Left hindlimb (tissue), 1 donor: ENCODE measurements at regions not wholly inside any gene's neighbourhood (a gene's known extent, or its start where the extent isn't known, plus 50 kb on each side); places are given as distances from the start of the nearest gene placed in this dataset.

Experiments
- DNase-seq: peaks from one replicate; pipeline ENCODE4 v3.0.0-alpha.2; 2018

- no peak for DNase-seq
These were observed 1280.9 kb downstream of the KCNT2 start for GRCh38 chr1:195327361-195327760.

GRCh38 chr1:195326325-195326724, 1281.9 kb downstream of the KCNT2 start:
- no peak for DNase-seq

GRCh38 chr1:195325181-195325580, 1283.1 kb downstream of the KCNT2 start:
- DNase-seq = no peak

GRCh38 chr1:195306281-195306680, 1302.0 kb downstream of the KCNT2 start:
- DNase-seq = no peak

- DNase-seq = no peak
These were observed 1313.3 kb downstream of the KCNT2 start for GRCh38 chr1:195294911-195295310.

GRCh38 chr1:195278644-195279043, 1329.6 kb downstream of the KCNT2 start:
- DNase-seq = no peak

GRCh38 chr1:195275710-195276109, 1332.5 kb downstream of the KCNT2 start:
- no peak for DNase-seq

GRCh38 chr1:195251900-195252299, 1356.3 kb downstream of the KCNT2 start:
- DNase-seq = no peak

GRCh38 chr1:195243492-195243891, 1364.7 kb downstream of the KCNT2 start:
- no peak for DNase-seq

GRCh38 chr1:195241066-195241465, 1367.2 kb downstream of the KCNT2 start:
- no peak for DNase-seq

GRCh38 chr1:195238313-195238712, 1369.9 kb downstream of the KCNT2 start:
- no peak for DNase-seq

- DNase-seq = no peak
These were observed 1371.0 kb downstream of the KCNT2 start for GRCh38 chr1:195236991-195237889.

- no peak for DNase-seq
These were observed 1389.6 kb downstream of the KCNT2 start for GRCh38 chr1:195218428-195219212.

- no peak for DNase-seq
These were observed 1406.0 kb downstream of the KCNT2 start for GRCh38 chr1:195202241-195202640.

GRCh38 chr1:195200772-195201171, 1407.5 kb downstream of the KCNT2 start:
- no peak for DNase-seq

- no peak for DNase-seq
These were observed 1411.1 kb downstream of the KCNT2 start for GRCh38 chr1:195197116-195197515.

- no peak for DNase-seq
These were observed 1412.7 kb downstream of the KCNT2 start for GRCh38 chr1:195195423-195196057.

GRCh38 chr1:195193134-195193533, 1415.1 kb downstream of the KCNT2 start:
- no peak for DNase-seq

- DNase-seq = no peak
These were observed 1419.4 kb downstream of the KCNT2 start for GRCh38 chr1:195188821-195189220.

- DNase-seq = no peak
These were observed 1421.7 kb downstream of the KCNT2 start for GRCh38 chr1:195186544-195186943.

GRCh38 chr1:195185736-195186135, 1422.5 kb downstream of the KCNT2 start:
- DNase-seq = no peak

GRCh38 chr1:195185321-195185720, 1422.9 kb downstream of the KCNT2 start:
- no peak for DNase-seq

GRCh38 chr1:195173753-195174152, 1434.5 kb downstream of the KCNT2 start:
- DNase-seq = no peak
